Endothelial cell (in vitro differentiated cells): ENCODE measurements at regions not wholly inside any gene's neighbourhood (a gene's known extent, or its start where the extent isn't known, plus 50 kb on each side); places are given as distances from the start of the nearest gene placed in this dataset.
A peak's percentile ranks its signal among the peaks of the same experiment; 100 is the strongest.

Source experiments
- DNase-seq: peaks from one replicate; pipeline ENCODE4 v3.0.0; 2021; ENCODE audit warnings: low spot score
- H3K27ac Mint-ChIP-seq: one replicate; pipeline ENCODE4 v1.8.0; 2021; ENCODE audit warnings: mixed read lengths, inconsistent platforms; ENCODE audit not compliant: unreplicated experiment
- H3K27me3 Mint-ChIP-seq: one replicate; pipeline ENCODE4 v1.8.0; 2021; ENCODE audit warnings: mild to moderate bottlenecking, moderate library complexity, mixed read lengths, inconsistent platforms; ENCODE audit not compliant: unreplicated experiment
- H3K36me3 Mint-ChIP-seq: one replicate; pipeline ENCODE4 v1.8.0; 2021; ENCODE audit warnings: mild to moderate bottlenecking, low read depth, mixed read lengths, inconsistent platforms; ENCODE audit not compliant: unreplicated experiment
- H3K4me1 Mint-ChIP-seq: one replicate; pipeline ENCODE4 v1.8.0; 2021; ENCODE audit warnings: mild to moderate bottlenecking, mixed read lengths, inconsistent platforms; ENCODE audit not compliant: unreplicated experiment
- H3K4me3 Mint-ChIP-seq: one replicate; pipeline ENCODE4 v1.8.0; 2021; ENCODE audit warnings: mild to moderate bottlenecking, mixed read lengths, inconsistent platforms; ENCODE audit not compliant: unreplicated experiment
- H3K9me3 Mint-ChIP-seq: one replicate; pipeline ENCODE4 v1.8.0; 2021; ENCODE audit warnings: mixed read lengths, inconsistent platforms; ENCODE audit not compliant: unreplicated experiment
- TF ChIP-seq, protein P1 (sequence below): fragments of 200-600 bp; sonication (generic); IDR thresholded peaks from one replicate; pipeline ENCODE4 v1.5.0; 2021; ENCODE audit warnings: antibody characterized with exemption; ENCODE audit not compliant: unreplicated experiment

DNA sequence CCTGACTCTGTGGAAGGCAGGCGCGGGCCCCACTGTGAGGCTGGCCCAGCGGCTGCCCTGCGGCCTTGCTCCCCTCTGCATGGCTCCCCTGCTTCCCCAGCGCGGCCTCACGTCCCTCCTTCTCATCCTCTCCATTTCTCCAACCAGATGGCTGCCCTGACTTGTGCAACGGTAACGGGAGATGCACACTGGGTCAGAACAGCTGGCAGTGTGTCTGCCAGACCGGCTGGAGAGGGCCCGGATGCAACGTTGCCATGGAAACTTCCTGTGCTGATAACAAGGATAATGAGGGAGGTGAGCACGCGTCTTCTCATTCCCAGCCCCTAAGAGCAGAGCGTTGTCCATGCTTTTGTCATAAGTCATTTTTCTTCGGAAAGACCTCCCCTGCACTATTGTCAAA lies 129.0 kb upstream of the WWC1 start:
- Mint-ChIP-seq H3K36me3 (no peaks in the 10 kb centered on the region), H3K27me3 (peaks cover 5% of the 10 kb centered on the region), H3K4me3 (no peak overlapping the region), H3K9me3 (no peaks in the 10 kb centered on the region), H3K27ac (no peak overlapping the region), H3K4me1 (peaks cover 6% of the 10 kb centered on the region)
- TF ChIP-seq, protein P1, sequence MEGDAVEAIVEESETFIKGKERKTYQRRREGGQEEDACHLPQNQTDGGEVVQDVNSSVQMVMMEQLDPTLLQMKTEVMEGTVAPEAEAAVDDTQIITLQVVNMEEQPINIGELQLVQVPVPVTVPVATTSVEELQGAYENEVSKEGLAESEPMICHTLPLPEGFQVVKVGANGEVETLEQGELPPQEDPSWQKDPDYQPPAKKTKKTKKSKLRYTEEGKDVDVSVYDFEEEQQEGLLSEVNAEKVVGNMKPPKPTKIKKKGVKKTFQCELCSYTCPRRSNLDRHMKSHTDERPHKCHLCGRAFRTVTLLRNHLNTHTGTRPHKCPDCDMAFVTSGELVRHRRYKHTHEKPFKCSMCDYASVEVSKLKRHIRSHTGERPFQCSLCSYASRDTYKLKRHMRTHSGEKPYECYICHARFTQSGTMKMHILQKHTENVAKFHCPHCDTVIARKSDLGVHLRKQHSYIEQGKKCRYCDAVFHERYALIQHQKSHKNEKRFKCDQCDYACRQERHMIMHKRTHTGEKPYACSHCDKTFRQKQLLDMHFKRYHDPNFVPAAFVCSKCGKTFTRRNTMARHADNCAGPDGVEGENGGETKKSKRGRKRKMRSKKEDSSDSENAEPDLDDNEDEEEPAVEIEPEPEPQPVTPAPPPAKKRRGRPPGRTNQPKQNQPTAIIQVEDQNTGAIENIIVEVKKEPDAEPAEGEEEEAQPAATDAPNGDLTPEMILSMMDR: no peak
- no peak for DNase-seq

DNA sequence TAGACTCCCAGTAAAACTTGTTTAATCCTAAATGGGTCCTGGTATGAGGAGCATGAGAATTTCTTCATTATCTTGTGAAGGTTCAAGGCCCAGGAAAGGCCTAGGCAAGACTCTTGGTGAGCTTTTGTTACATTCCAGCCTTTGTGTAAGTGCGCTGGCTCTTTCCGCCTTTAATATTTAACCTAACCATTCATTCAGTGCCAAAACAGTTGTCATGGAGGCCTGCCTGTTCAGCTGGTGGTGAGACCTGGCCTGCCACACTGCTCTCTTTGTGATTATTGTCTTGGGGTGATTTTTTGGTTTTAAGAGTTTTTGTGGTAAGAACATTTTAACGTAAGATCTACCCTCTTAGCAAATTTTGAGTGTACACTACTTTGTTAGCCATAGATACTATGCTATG lies 127.5 kb upstream of the WWC1 start:
- Mint-ChIP-seq H3K4me1 (peaks cover 6% of the 10 kb centered on the region), H3K27ac (peak overlapping the region; percentile 52), H3K9me3 (no peaks in the 10 kb centered on the region), H3K36me3 (no peaks in the 10 kb centered on the region), H3K27me3 (peaks cover 4% of the 10 kb centered on the region), H3K4me3 (no peak overlapping the region)
- TF ChIP-seq, protein P1: no peak
- no peak for DNase-seq

DNA sequence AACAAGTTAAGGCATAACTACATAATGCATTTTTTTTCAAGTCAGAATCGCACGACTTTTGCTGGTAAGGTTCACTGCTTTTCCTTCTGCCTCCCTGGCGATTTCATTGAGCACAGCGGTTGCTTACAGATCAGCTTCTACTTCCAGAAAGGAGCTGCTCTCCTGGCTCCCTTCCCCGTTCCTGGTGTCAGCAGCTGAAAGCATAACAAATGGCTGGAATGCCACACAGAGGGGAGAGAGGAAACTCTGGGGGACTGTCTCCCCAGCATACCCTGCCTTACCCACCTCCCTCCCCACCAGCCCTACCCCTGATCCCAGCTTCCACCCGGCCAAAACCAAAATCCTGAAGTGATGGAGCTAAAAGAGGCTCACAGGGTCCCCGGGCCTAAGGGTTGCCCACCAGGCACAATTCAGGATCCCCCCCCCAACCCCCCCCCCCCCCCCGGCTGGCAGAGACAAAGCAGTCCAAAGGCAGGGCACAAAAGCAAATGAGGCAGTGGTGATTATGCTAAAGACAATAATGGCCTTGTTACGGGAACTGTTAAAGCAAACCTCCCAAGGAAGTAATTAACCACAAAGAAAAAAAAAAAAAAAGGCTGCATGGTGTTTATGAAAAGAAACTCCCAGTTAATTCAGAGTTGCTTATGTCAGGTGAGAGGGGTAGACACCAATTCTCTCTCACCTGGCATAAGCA lies 126.1 kb upstream of the WWC1 start:
- Mint-ChIP-seq H3K27ac (no peak overlapping the region), H3K27me3 (peaks cover 4% of the 10 kb centered on the region), H3K4me1 (no peaks in the 10 kb centered on the region), H3K9me3 (no peaks in the 10 kb centered on the region), H3K4me3 (no peak overlapping the region), H3K36me3 (no peaks in the 10 kb centered on the region)
- TF ChIP-seq, protein P1: no peak
- no peak for DNase-seq

DNA sequence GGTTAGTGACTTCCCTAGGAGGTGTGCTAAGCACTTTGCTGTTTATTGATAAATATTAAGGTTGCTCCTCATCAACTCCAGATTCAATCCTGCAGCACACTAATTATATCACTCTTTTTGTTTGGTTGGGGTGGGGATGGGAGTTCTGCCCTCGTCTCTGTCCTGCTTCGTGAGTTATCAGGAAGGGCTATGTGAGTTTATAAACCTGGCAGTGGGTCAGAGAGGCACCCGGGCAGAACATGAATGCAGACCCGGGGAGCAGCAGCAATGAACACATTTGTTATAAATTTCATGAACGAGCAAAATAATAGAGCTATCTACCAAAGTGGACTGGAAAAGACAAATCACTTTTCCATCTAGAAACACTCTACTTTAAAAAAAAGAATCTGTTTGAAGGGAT lies 125.5 kb upstream of the WWC1 start:
- H3K4me1 Mint-ChIP-seq: no peaks in the 10 kb centered on the region
- TF ChIP-seq, protein P1: no peak
- H3K27ac Mint-ChIP-seq: no peak overlapping the region
- no peaks in the 10 kb centered on the region for H3K36me3 Mint-ChIP-seq
- H3K4me3 Mint-ChIP-seq: no peak overlapping the region
- DNase-seq: no peak
- no peaks in the 10 kb centered on the region for H3K9me3 Mint-ChIP-seq
- H3K27me3 Mint-ChIP-seq: peaks cover 4% of the 10 kb centered on the region

DNA sequence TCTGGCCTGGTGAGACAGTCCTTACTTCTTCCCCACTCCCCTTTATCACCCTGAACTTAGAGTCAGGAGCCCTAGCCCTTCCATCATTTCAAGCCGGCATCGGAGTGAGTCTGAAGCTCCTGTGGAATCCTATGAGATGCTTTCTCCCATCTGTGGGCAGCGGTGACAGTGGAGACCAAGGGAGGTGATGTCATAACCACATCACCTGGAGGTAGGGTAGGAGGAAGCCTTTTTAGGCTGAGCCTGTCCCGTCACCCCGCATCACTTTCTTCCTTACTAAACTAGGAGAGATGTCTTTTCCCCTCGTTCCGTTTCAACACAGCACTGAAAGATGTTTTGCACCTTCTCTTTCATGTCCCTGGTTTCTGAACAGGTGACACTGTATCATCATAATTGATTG lies 124.1 kb upstream of the WWC1 start:
- Mint-ChIP-seq H3K9me3 (no peaks in the 10 kb centered on the region), H3K4me1 (no peaks in the 10 kb centered on the region), H3K4me3 (no peak overlapping the region), H3K27me3 (peaks cover 4% of the 10 kb centered on the region), H3K27ac (no peak overlapping the region), H3K36me3 (no peaks in the 10 kb centered on the region)
- TF ChIP-seq, protein P1: no peak
- no peak for DNase-seq
